ENCODE measurements at regions not wholly inside any gene's neighbourhood (a gene's known extent, or its start where the extent isn't known, plus 50 kb on each side); places are given as distances from the start of the nearest gene placed in this dataset.

DNA sequence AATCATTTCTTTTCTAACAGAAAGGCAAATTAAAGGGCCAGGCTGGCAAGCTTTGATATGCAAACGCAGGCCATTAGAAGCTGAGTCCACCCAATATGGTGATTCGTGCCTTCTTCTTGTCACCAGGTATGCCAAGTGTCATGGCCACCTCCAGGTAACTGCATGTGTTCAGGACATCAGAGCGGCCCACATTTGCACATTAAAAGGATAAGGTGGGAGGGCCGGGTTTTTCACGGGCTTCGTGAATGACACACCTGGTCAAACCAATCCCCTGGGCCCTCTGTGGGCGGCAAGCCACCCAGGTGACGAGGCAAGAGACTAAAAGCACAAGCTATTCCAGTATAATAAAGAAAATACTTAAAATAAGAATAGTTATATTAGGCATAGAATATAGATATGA, 75.9 kb upstream of the TSPAN11 start:
- TF ChIP-seq, protein P1, sequence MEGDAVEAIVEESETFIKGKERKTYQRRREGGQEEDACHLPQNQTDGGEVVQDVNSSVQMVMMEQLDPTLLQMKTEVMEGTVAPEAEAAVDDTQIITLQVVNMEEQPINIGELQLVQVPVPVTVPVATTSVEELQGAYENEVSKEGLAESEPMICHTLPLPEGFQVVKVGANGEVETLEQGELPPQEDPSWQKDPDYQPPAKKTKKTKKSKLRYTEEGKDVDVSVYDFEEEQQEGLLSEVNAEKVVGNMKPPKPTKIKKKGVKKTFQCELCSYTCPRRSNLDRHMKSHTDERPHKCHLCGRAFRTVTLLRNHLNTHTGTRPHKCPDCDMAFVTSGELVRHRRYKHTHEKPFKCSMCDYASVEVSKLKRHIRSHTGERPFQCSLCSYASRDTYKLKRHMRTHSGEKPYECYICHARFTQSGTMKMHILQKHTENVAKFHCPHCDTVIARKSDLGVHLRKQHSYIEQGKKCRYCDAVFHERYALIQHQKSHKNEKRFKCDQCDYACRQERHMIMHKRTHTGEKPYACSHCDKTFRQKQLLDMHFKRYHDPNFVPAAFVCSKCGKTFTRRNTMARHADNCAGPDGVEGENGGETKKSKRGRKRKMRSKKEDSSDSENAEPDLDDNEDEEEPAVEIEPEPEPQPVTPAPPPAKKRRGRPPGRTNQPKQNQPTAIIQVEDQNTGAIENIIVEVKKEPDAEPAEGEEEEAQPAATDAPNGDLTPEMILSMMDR (conservative IDR thresholded peaks at IDR 0.05 in 1 of 2, IDR thresholded peaks at IDR 0.05 in 1 of 2; ENCODE audit: low read depth in 1 of 2, low read length in 2 of 2) = no peak
- TF ChIP-seq EZH2 (IDR thresholded peaks at IDR 0.05; ENCODE audit: low read length, missing control alignments) = no peak
